GM12878 (cell line): ENCODE measurements at regions not wholly inside any gene's neighbourhood (a gene's known extent, or its start where the extent isn't known, plus 50 kb on each side); places are given as distances from the start of the nearest gene placed in this dataset.

ENCODE experiments used
- ATAC-seq: fragments of 200-7000 bp; cut with Tn5 transposase; 3 replicates; pipeline ENCODE4 v1.9.1; 2020; ENCODE audit warnings: mild to moderate bottlenecking, moderate library complexity
- BruUV-seq: library from RNA; stranded (reverse); fragments of 400-500 nt; replicated peaks from 2 replicates; lab custom pipeline; 2021; lab: Mats Ljungman, UMichigan
- CTCF ChIA-PET: fragments of 300-600 bp; sonication (Branson Sonifier 250); formaldehyde crosslinking; extraction: SDS; loops from one replicate; lab custom pipeline; 2021; ENCODE audit warnings: inconsistent platforms; lab: Yijun Ruan, JAX
- POLR2A ChIA-PET: fragments of 350-600 bp; formaldehyde crosslinking; extraction: SDS; loops from one replicate; lab custom pipeline; 2021; ENCODE audit warnings: inconsistent platforms; lab: Charles Lee
- RAD21 ChIA-PET: fragments of 300-600 bp; sonication (Branson Sonifier 250); formaldehyde crosslinking; loops from one replicate; lab custom pipeline; 2023; ENCODE audit warnings: antibody characterized with exemption; ENCODE audit not compliant: unreplicated experiment; lab: Charles Lee
- SMC1A ChIA-PET: fragments of 300-600 bp; sonication (Branson Sonifier 250); formaldehyde crosslinking; loops from one replicate; lab custom pipeline; 2023; ENCODE audit not compliant: unreplicated experiment, uncharacterized antibody; lab: Charles Lee
- DNase-seq: peaks from one replicate; pipeline ENCODE4 v3.0.0-alpha.2; 2011; ENCODE audit warnings: low read depth, low spot score
- FAIRE-seq: peaks from 3 replicates; lab custom pipeline; 2011; peaks lifted over from hg19 to GRCh38; lab: Jason Lieb, UNC
- H2AFZ ChIP-seq: 2 replicates; pipeline ENCODE4 v1.6.0; 2011; ENCODE audit warnings: low read depth, low read length, control low read depth; ENCODE audit not compliant: control insufficient read depth
- H3K27ac ChIP-seq: 2 replicates; pipeline ENCODE4 v1.5.1; 2011; ENCODE audit warnings: control low read depth; ENCODE audit not compliant: control insufficient read depth, insufficient read depth
- H3K27me3 ChIP-seq, 2 experiments: replicated peaks in 1 of 2; 2 replicates each; pipeline versions ENCODE4 v1.6.0 to v1.6.1; 2011; ENCODE audit warnings: low read length in 1 of 2; ENCODE audit not compliant: control insufficient read depth in 2 of 2, insufficient read depth in 2 of 2
- H3K36me3 ChIP-seq, 2 experiments: 2 replicates each; pipeline ENCODE4 v1.5.1; 2011; ENCODE audit warnings: low read length in 1 of 2; ENCODE audit not compliant: control insufficient read depth in 2 of 2, insufficient read depth in 2 of 2
- H3K4me1 ChIP-seq: 2 replicates; pipeline ENCODE4 v1.6.1; 2011; ENCODE audit warnings: mild to moderate bottlenecking, low read length, moderate library complexity, mixed read lengths; ENCODE audit not compliant: control insufficient read depth, insufficient read depth
- H3K4me2 ChIP-seq: 2 replicates; pipeline ENCODE4 v1.6.0; 2011; ENCODE audit warnings: control low read depth; ENCODE audit not compliant: control insufficient read depth, insufficient read depth
- H3K4me3 ChIP-seq: fragments of 200-600 bp; sonication (generic); 2 replicates; pipeline ENCODE4 v1.5.1; 2016
- H3K79me2 ChIP-seq: 2 replicates; pipeline ENCODE4 v1.6.0; 2011; ENCODE audit warnings: low read length; ENCODE audit not compliant: control insufficient read depth, insufficient read depth
- H3K9ac ChIP-seq: 2 replicates; pipeline ENCODE4 v1.8.0; 2011; ENCODE audit warnings: low read length, control low read depth, mixed read lengths; ENCODE audit not compliant: control insufficient read depth, insufficient read depth
- H3K9me3 ChIP-seq: replicated peaks from 3 replicates; pipeline ENCODE4 v1.5.1; 2011; ENCODE audit warnings: mild to moderate bottlenecking, low read length; ENCODE audit not compliant: control insufficient read depth, insufficient read depth
- H4K20me1 ChIP-seq: 2 replicates; pipeline ENCODE4 v1.6.0; 2011; ENCODE audit not compliant: control insufficient read depth, insufficient read depth
- BRCA1 ChIP-seq: IDR thresholded peaks from 2 replicates; pipeline ENCODE4 v1.6.1; 2011; ENCODE audit warnings: low read depth, low read length, improper control_type of control experiment
- CBX3 ChIP-seq: fragments of 200-600 bp; sonication (generic); IDR thresholded peaks from 2 replicates; pipeline ENCODE4 v1.6.1; 2016; ENCODE audit warnings: low read depth, borderline replicate concordance
- JUND ChIP-seq: IDR thresholded peaks from 2 replicates; pipeline ENCODE4 v1.6.1; 2012; ENCODE audit warnings: low read depth, mild to moderate bottlenecking, low read length, improper control_type of control experiment, moderate library complexity
- LARP7 ChIP-seq: fragments of 450-650 bp; IDR thresholded peaks from 2 replicates; pipeline ENCODE4 v1.6.1; 2017; ENCODE audit warnings: mild to moderate bottlenecking
- MTA3 ChIP-seq: IDR thresholded peaks from 2 replicates; pipeline ENCODE4 v1.6.1; 2012; ENCODE audit warnings: low read length, inconsistent platforms, borderline replicate concordance
- PAX8 ChIP-seq: fragments of 450-650 bp; IDR thresholded peaks from 2 replicates; pipeline ENCODE4 v1.6.1; 2017; ENCODE audit warnings: mild to moderate bottlenecking, moderate library complexity
- RB1 ChIP-seq: fragments of 450-650 bp; formaldehyde crosslinking; IDR thresholded peaks from 2 replicates; pipeline ENCODE4 v1.6.1; 2017; ENCODE audit warnings: mild to moderate bottlenecking, borderline replicate concordance
- RELA ChIP-seq: fragments of 450-650 bp; IDR thresholded peaks from 2 replicates; pipeline ENCODE4 v1.8.0; 2014; ENCODE audit warnings: borderline replicate concordance; ENCODE audit not compliant: partially characterized antibody
- ZSCAN29 ChIP-seq: fragments of 450-650 bp; IDR thresholded peaks from 2 replicates; pipeline ENCODE4 v1.6.1; 2017; ENCODE audit warnings: mild to moderate bottlenecking, moderate library complexity
- WGBS: methylation state at CpG from one replicate; pipeline ENCODE4 v1.1.6; 2016; ENCODE audit warnings: low lambda C conversion rate; ENCODE audit not compliant: insufficient replicate concordance, insufficient coverage; ENCODE audit errors: missing lambda C conversion rate; 5-methylcytosine and 5-hydroxymethylcytosine counted together
- in situ Hi-C: fragments of 300-500 bp; cut with MboI; formaldehyde crosslinking; loops from 9 replicates; pipeline ENCODE4 v1.14.3; 2018; ENCODE audit warnings: mixed read lengths
- intact Hi-C: fragments of 100-400 bp; cut with micrococcal nuclease; formaldehyde crosslinking; loops from one replicate; pipeline ENCODE4 v1.14.2; 2022; ENCODE audit not compliant: unreplicated experiment
- TF ChIP-seq, protein P1 (sequence below): fragments of 450-650 bp; IDR thresholded peaks from 2 replicates; pipeline ENCODE4 v1.6.1; 2017; ENCODE audit warnings: mild to moderate bottlenecking, low read depth, inconsistent platforms; ENCODE audit not compliant: poor library complexity, severe bottlenecking
- TF ChIP-seq, protein P2 (sequence below): fragments of 450-650 bp; IDR thresholded peaks from 2 replicates; pipeline ENCODE4 v1.6.1; 2014; ENCODE audit warnings: mild to moderate bottlenecking

DNA sequence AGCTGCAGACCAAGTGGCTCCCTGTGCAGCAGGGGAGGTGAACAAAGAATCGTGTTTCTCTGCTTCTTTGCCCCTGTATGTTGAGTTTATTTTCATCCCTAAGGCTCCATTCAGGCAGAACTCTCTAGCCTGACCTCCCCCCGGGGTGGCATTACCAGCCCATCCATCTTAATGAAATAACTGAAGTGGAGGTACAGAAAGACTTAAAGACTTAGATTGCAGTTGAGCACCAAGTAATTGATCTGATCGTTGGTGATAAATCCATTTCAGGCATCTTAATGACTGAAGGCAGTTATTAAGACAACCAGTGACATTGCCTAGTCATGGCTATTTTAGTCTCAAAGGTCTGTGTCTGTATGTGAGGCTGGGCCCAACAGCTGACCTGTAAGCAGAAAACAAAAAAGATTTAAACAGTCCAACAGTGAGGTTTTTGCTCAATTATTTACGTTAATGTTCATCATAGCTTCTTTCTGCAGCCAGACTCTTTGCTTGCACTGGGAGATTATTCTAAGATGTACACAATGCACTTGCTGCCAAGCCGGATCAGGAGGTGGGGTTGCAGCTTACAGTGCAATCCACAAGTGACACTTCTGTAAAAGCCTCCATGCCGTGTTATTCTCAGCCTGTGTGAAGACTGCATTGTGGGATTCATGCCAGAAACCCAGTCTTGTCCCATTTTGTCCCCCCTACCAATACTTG is 363.0 kb upstream of the DUSP10 start:
- 16% methylated on average over 6 of the region's 6 CpGs for WGBS
- ChIA-PET CTCF (interaction anchor here (0.6 to 3.0 kb wide), 4 partner anchors 9 to 628 kb away, joined by 3 to 21 read pairs (median 4); no protein-coding TSS in a partner anchor), RAD21 (interaction anchor here (0.9 to 1.7 kb wide), 2 partner anchors 363 to 561 kb away, joined by 5 to 6 read pairs; partner anchors contain the start of gene DUSP10), POLR2A (no interaction called here), SMC1A (interaction anchor here (0.9 to 1.2 kb wide), 5 partner anchors 84 to 561 kb away, joined by 3 to 4 read pairs (median 3); no protein-coding TSS in a partner anchor)
- H3K9me3 ChIP-seq = no peaks in the 10 kb centered on the region
- no peaks in the 10 kb centered on the region for H3K4me1 ChIP-seq
- H3K27me3 ChIP-seq = no peaks in the 10 kb centered on the region
- no peak overlapping the region for H3K4me2 ChIP-seq
- no peaks in the 10 kb centered on the region for H4K20me1 ChIP-seq
- H3K9ac ChIP-seq = no peak overlapping the region
- TF ChIP-seq BRCA1 = no peak
- TF ChIP-seq, protein P1, sequence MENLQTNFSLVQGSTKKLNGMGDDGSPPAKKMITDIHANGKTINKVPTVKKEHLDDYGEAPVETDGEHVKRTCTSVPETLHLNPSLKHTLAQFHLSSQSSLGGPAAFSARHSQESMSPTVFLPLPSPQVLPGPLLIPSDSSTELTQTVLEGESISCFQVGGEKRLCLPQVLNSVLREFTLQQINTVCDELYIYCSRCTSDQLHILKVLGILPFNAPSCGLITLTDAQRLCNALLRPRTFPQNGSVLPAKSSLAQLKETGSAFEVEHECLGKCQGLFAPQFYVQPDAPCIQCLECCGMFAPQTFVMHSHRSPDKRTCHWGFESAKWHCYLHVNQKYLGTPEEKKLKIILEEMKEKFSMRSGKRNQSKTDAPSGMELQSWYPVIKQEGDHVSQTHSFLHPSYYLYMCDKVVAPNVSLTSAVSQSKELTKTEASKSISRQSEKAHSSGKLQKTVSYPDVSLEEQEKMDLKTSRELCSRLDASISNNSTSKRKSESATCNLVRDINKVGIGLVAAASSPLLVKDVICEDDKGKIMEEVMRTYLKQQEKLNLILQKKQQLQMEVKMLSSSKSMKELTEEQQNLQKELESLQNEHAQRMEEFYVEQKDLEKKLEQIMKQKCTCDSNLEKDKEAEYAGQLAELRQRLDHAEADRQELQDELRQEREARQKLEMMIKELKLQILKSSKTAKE = no peak
- no peak for TF ChIP-seq RELA
- TF ChIP-seq RB1 = no peak
- no peak for TF ChIP-seq ZSCAN29
- no peak for TF ChIP-seq PAX8
- TF ChIP-seq CBX3 = no peak
- TF ChIP-seq MTA3 = no peak
- TF ChIP-seq LARP7 = no peak
- no peak for TF ChIP-seq JUND
- TF ChIP-seq, protein P2, sequence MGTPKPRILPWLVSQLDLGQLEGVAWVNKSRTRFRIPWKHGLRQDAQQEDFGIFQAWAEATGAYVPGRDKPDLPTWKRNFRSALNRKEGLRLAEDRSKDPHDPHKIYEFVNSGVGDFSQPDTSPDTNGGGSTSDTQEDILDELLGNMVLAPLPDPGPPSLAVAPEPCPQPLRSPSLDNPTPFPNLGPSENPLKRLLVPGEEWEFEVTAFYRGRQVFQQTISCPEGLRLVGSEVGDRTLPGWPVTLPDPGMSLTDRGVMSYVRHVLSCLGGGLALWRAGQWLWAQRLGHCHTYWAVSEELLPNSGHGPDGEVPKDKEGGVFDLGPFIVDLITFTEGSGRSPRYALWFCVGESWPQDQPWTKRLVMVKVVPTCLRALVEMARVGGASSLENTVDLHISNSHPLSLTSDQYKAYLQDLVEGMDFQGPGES = no peak
- no peak overlapping the region for H2AFZ ChIP-seq
- H3K27ac ChIP-seq = no peak overlapping the region
- no TSS peak for BruUV-seq
- in situ Hi-C loops = no loop called here
- DNase-seq (no peak), ATAC-seq (no peak; the same call in 2 of the 3 replicates), FAIRE-seq (no peak)
- H3K36me3 ChIP-seq = no peaks in the 10 kb centered on the region
- intact Hi-C loops = no loop called here
- no peak overlapping the region for H3K4me3 ChIP-seq
- no peaks in the 10 kb centered on the region for H3K79me2 ChIP-seq
